SU-DHL-6 (cell line): ENCODE measurements at regions not wholly inside any gene's neighbourhood (a gene's known extent, or its start where the extent isn't known, plus 50 kb on each side); places are given as distances from the start of the nearest gene placed in this dataset.

Experiments
- H2AFZ ChIP-seq: fragments of 200-600 bp; sonication (generic); 2 replicates; pipeline ENCODE4 v1.6.1; 2014; ENCODE audit warnings: low read depth, mild to moderate bottlenecking, moderate library complexity, mixed read lengths, antibody characterized with exemption, low read length; ENCODE audit not compliant: severe bottlenecking
- H3F3A ChIP-seq: fragments of 200-600 bp; shearing (Covaris generic); 2 replicates; pipeline ENCODE4 v1.6.0; 2016; ENCODE audit warnings: antibody characterized with exemption, mild to moderate bottlenecking; ENCODE audit not compliant: insufficient read depth
- H3K27ac ChIP-seq: fragments of 200-600 bp; sonication (generic); 2 replicates; pipeline ENCODE4 v1.5.1; 2016; ENCODE audit warnings: low read depth, mild to moderate bottlenecking, low read length, moderate library complexity, mixed read lengths
- H3K27me3 ChIP-seq: fragments of 200-600 bp; sonication (generic), shearing (Covaris generic); 2 replicates; pipeline ENCODE4 v1.6.0; 2014; ENCODE audit warnings: mild to moderate bottlenecking, low read length
- H3K36me3 ChIP-seq: fragments of 200-600 bp; sonication (generic); 2 replicates; pipeline ENCODE4 v1.6.1; 2014; ENCODE audit warnings: mild to moderate bottlenecking, low read length, mixed read lengths
- H3K4me2 ChIP-seq: fragments of 300-600, 200-600 bp; shearing (Covaris generic), sonication (generic); 2 replicates; pipeline ENCODE4 v1.6.0; 2014; ENCODE audit warnings: low read length, low read depth, mild to moderate bottlenecking; ENCODE audit not compliant: poor library complexity, severe bottlenecking
- H3K4me3 ChIP-seq: fragments of 200-600 bp; sonication (generic); 2 replicates; pipeline ENCODE4 v1.5.1; 2014; ENCODE audit warnings: antibody characterized with exemption, low read length, mild to moderate bottlenecking, mixed read lengths; ENCODE audit not compliant: insufficient read depth, poor library complexity, severe bottlenecking
- H3K79me2 ChIP-seq: fragments of 200-600 bp; sonication (generic); 2 replicates; pipeline ENCODE4 v1.6.1; 2014; ENCODE audit warnings: mild to moderate bottlenecking, low read length, moderate library complexity; ENCODE audit not compliant: insufficient read depth
- H3K9ac ChIP-seq: fragments of 200-600 bp; sonication (generic); 2 replicates; pipeline ENCODE4 v1.7.0; 2014; ENCODE audit warnings: mild to moderate bottlenecking, low read length
- H3K9me2 ChIP-seq: fragments of 200-600 bp; sonication (generic); replicated peaks from 2 replicates; pipeline ENCODE4 v1.6.1; 2014; ENCODE audit warnings: low read length; ENCODE audit not compliant: insufficient read depth
- H3K9me3 ChIP-seq: fragments of 200-600 bp; sonication (generic); 2 replicates; pipeline ENCODE4 v1.6.1; 2014; ENCODE audit warnings: low read length, mixed read lengths; ENCODE audit not compliant: insufficient read depth
- H4K20me1 ChIP-seq: fragments of 200-600 bp; sonication (generic); 2 replicates; pipeline ENCODE4 v1.6.1; 2014; ENCODE audit warnings: low read depth, mild to moderate bottlenecking, antibody characterized with exemption, low read length, moderate library complexity, mixed read lengths
- CTCF ChIP-seq: fragments of 200-600 bp; sonication (generic); IDR thresholded peaks from one replicate; pipeline ENCODE4 v1.5.1; 2017; ENCODE audit warnings: antibody characterized with exemption, mild to moderate bottlenecking, low read length, moderate library complexity; ENCODE audit not compliant: insufficient read depth, poor library complexity, severe bottlenecking
- EZH2phosphoT487 ChIP-seq: fragments of 200-600 bp; sonication (generic), shearing (Covaris generic); conservative IDR thresholded peaks from 2 replicates; pipeline ENCODE4 v1.6.1; 2018; ENCODE audit warnings: mild to moderate bottlenecking, antibody characterized with exemption, low read length, moderate library complexity, mixed read lengths

GRCh38 chr1:69120817-69121216 lies 446.9 kb upstream of the LRRC7 start:
- Histone ChIP-seq H3K36me3 (no peaks in the 10 kb centered on the region), H3K9me2 (no peaks in the 10 kb centered on the region), H3K79me2 (no peaks in the 10 kb centered on the region), H3K4me3 (no peak overlapping the region), H3K27me3 (no peaks in the 10 kb centered on the region), H2AFZ (no peak overlapping the region), H3F3A (no peaks in the 10 kb centered on the region), H3K9ac (no peak overlapping the region), H3K27ac (no peak overlapping the region), H3K4me2 (no peak overlapping the region), H3K9me3 (no peaks in the 10 kb centered on the region), H4K20me1 (no peaks in the 10 kb centered on the region)
- TF ChIP-seq CTCF: no peak
- TF ChIP-seq EZH2phosphoT487: no peak

- Histone ChIP-seq H3K4me2 (no peak overlapping the region), H3K9me3 (no peaks in the 10 kb centered on the region), H3K36me3 (no peaks in the 10 kb centered on the region)
Observed at GRCh38 chr1:69121723-69122122, 446.0 kb upstream of the LRRC7 start.

GRCh38 chr1:69122373-69122772 lies 445.3 kb upstream of the LRRC7 start:
- Histone ChIP-seq H2AFZ (no peak overlapping the region), H3K36me3 (no peaks in the 10 kb centered on the region)

More at GRCh38 chr1:69121723-69122122, 446.0 kb upstream of the LRRC7 start:
- Histone ChIP-seq H3K79me2 (no peaks in the 10 kb centered on the region), H3F3A (no peaks in the 10 kb centered on the region), H2AFZ (no peak overlapping the region), H3K9me2 (no peaks in the 10 kb centered on the region), H3K4me3 (no peak overlapping the region), H4K20me1 (no peaks in the 10 kb centered on the region), H3K9ac (no peak overlapping the region), H3K27ac (no peak overlapping the region), H3K27me3 (no peaks in the 10 kb centered on the region)
- TF ChIP-seq EZH2phosphoT487: no peak
- TF ChIP-seq CTCF: no peak

More at GRCh38 chr1:69122373-69122772, 445.3 kb upstream of the LRRC7 start:
- H3K9me2 ChIP-seq: no peaks in the 10 kb centered on the region
- no peak overlapping the region for H3K4me3 ChIP-seq
- no peaks in the 10 kb centered on the region for H3K9me3 ChIP-seq
- no peak overlapping the region for H3K27ac ChIP-seq
- no peak overlapping the region for H3K4me2 ChIP-seq
- no peaks in the 10 kb centered on the region for H3K27me3 ChIP-seq
- no peaks in the 10 kb centered on the region for H4K20me1 ChIP-seq
- H3K9ac ChIP-seq: no peak overlapping the region
- H3K79me2 ChIP-seq: no peaks in the 10 kb centered on the region
- TF ChIP-seq EZH2phosphoT487: no peak
- TF ChIP-seq CTCF: no peak
- H3F3A ChIP-seq: no peaks in the 10 kb centered on the region
